Left ventricle myocardium inferior (tissue), 1 donor: ENCODE measurements at regions not wholly inside any gene's neighbourhood (a gene's known extent, or its start where the extent isn't known, plus 50 kb on each side); places are given as distances from the start of the nearest gene placed in this dataset.

ENCODE experiments used
- DNase-seq: peaks from one replicate; pipeline ENCODE4 v3.0.0-alpha.2; 2020
- H3K27ac ChIP-seq: fragments of 200-600 bp; replicated peaks from 2 replicates; pipeline ENCODE4 v1.8.0; 2021
- H3K27me3 ChIP-seq: fragments of 200-600 bp; 2 replicates; pipeline ENCODE4 v1.8.0; 2021; ENCODE audit warnings: low read depth
- H3K36me3 ChIP-seq: fragments of 200-600 bp; 2 replicates; pipeline ENCODE4 v1.8.0; 2021
- H3K4me1 ChIP-seq: fragments of 200-600 bp; 2 replicates; pipeline ENCODE4 v1.8.0; 2021
- H3K4me3 ChIP-seq: fragments of 200-600 bp; 2 replicates; pipeline ENCODE4 v1.8.0; 2021; ENCODE audit warnings: mild to moderate bottlenecking, moderate library complexity
- H3K9me3 ChIP-seq: fragments of 200-600 bp; replicated peaks from 2 replicates; pipeline ENCODE4 v1.8.0; 2021
- CTCF ChIP-seq: fragments of 200-600 bp; IDR thresholded peaks from 2 replicates; pipeline ENCODE4 v1.8.0; 2021; ENCODE audit warnings: antibody characterized with exemption, mild to moderate bottlenecking, borderline replicate concordance
- intact Hi-C: fragments of 100-400 bp; cut with micrococcal nuclease; formaldehyde crosslinking; loops from one replicate; pipeline ENCODE4 v1.11.0; 2022
- donor health status: DM: no; HTN: yes; CAD: no; lungs with severe emphysema.

GRCh38 chr2:52404046-52404445, 1363.6 kb upstream of the CHAC2 start:
- intact Hi-C loops = no loop called here
- Histone ChIP-seq H3K4me3 (no peak overlapping the region), H3K9me3 (no peaks in the 10 kb centered on the region), H3K4me1 (peaks cover 8% of the 10 kb centered on the region), H3K27ac (no peak overlapping the region), H3K36me3 (no peaks in the 10 kb centered on the region), H3K27me3 (no peaks in the 10 kb centered on the region)
- no peak for TF ChIP-seq CTCF
- DNase-seq = no peak

- Histone ChIP-seq H3K36me3 (no peaks in the 10 kb centered on the region), H3K27ac (no peak overlapping the region), H3K4me3 (no peak overlapping the region), H3K9me3 (no peaks in the 10 kb centered on the region), H3K4me1 (peaks cover 8% of the 10 kb centered on the region), H3K27me3 (no peaks in the 10 kb centered on the region)
- intact Hi-C loops = no loop called here
- no peak for TF ChIP-seq CTCF
- DNase-seq = no peak
These were observed 1365.5 kb upstream of the CHAC2 start for GRCh38 chr2:52402128-52402527.

GRCh38 chr2:52396836-52397235, 1364.9 kb upstream of the NRXN1 start:
- H3K4me1 ChIP-seq = no peaks in the 10 kb centered on the region
- no peak for DNase-seq
- no peak overlapping the region for H3K4me3 ChIP-seq
- intact Hi-C loops = no loop called here
- no peaks in the 10 kb centered on the region for H3K36me3 ChIP-seq
- no peaks in the 10 kb centered on the region for H3K9me3 ChIP-seq
- TF ChIP-seq CTCF = no peak
- H3K27me3 ChIP-seq = no peaks in the 10 kb centered on the region
- no peak overlapping the region for H3K27ac ChIP-seq

- no peak for TF ChIP-seq CTCF
- no peak for DNase-seq
These were observed 1364.0 kb upstream of the NRXN1 start for GRCh38 chr2:52395912-52396311.

GRCh38 chr2:52391621-52392020, 1359.7 kb upstream of the NRXN1 start:
- Histone ChIP-seq H3K36me3 (no peaks in the 10 kb centered on the region), H3K27ac (no peak overlapping the region), H3K4me1 (no peaks in the 10 kb centered on the region), H3K9me3 (no peaks in the 10 kb centered on the region), H3K27me3 (no peaks in the 10 kb centered on the region), H3K4me3 (no peak overlapping the region)
- no peak for DNase-seq
- no peak for TF ChIP-seq CTCF
- intact Hi-C loops = no loop called here

More at GRCh38 chr2:52395912-52396311, 1364.0 kb upstream of the NRXN1 start:
- no peaks in the 10 kb centered on the region for H3K27me3 ChIP-seq
- intact Hi-C loops = no loop called here
- no peak overlapping the region for H3K27ac ChIP-seq
- H3K4me1 ChIP-seq = no peaks in the 10 kb centered on the region
- no peak overlapping the region for H3K4me3 ChIP-seq
- no peaks in the 10 kb centered on the region for H3K9me3 ChIP-seq
- H3K36me3 ChIP-seq = no peaks in the 10 kb centered on the region

- DNase-seq = no peak
- intact Hi-C loops = no loop called here
- Histone ChIP-seq H3K36me3 (no peaks in the 10 kb centered on the region), H3K9me3 (no peaks in the 10 kb centered on the region), H3K4me1 (no peaks in the 10 kb centered on the region), H3K27me3 (no peaks in the 10 kb centered on the region), H3K27ac (no peak overlapping the region), H3K4me3 (no peak overlapping the region)
- TF ChIP-seq CTCF = no peak
These were observed 1358.7 kb upstream of the NRXN1 start for GRCh38 chr2:52390651-52391050.
